HG02981 (cell line): ENCODE measurements at regions not wholly inside any gene's neighbourhood (a gene's known extent, or its start where the extent isn't known, plus 50 kb on each side); places are given as distances from the start of the nearest gene placed in this dataset.

ENCODE experiments used
- ATAC-seq: cut with Tn5 transposase; IDR thresholded peaks from one replicate; pipeline ENCODE4 v1.9.1; 2021; ENCODE audit warnings: mild to moderate bottlenecking, moderate library complexity; ENCODE audit not compliant: unreplicated experiment

DNA sequence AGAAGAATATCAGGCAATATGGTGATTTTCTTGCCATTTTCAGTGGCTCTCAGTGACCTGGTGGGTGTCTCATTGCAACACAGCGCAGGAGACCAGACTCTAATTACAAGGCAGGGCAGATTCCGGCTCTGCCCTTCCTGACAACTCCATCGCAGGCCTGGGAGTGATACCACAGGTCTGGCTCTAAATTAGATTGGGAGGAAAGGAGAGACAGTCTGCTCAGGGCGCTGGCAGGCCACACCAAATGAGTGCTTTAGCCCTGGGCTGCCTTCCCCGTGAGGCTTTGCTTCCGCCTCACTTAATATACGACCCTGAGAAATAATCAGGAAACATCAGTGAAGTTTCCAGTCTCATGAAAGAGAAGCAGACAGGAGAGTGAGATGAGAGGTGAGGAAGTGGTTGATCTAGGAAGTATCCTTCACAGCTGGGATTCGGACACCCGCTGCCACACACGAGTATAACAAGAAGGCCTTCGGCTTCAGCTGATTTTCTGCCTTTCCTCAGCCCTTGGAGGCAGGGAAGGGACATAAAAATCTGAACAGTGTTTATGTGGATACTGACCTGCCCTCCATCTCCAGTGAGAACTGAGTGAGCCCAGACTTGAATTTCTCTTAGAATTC, 73.7 kb upstream of the PROK2 start:
- ATAC-seq, result no peak

DNA sequence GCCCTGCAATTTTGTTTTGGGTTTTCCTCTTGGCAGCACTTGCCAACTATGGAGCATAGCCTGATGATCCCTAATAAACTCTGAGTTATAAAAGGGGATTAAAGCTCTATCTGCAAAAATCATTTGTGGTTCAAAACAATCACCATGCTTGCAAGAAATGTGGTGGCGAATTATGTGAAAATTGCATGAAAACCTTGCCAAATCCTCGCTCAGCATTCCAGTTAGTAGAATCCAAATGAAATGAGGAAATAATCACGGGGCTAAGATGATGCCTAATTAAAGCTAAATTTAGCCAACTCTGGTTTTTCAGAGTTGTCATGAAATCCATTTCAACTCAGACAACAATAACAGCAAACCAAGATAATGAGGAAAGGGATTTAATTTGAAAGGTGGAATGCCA, 73.0 kb upstream of the PROK2 start:
- ATAC-seq, result no peak

DNA sequence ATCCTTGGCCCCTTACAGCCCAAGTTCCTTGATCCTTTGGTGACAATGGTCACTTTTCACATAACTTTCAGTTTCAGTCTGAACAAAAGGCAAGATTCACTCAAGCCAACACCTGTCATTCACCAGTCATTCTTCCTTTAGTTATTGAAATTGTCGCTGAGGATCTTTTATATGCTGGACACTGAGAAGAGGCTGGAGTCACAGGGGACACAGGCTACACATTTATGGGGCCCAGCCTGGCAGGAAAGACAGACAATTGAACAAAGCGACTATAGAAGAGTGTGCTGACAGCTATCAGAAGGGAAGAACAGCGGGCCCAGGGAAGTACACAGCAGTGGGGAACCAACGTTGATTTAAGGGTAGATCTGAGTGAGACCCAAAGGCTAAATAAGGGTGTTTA, 69.8 kb upstream of the PROK2 start:
- ATAC-seq, result no peak

DNA sequence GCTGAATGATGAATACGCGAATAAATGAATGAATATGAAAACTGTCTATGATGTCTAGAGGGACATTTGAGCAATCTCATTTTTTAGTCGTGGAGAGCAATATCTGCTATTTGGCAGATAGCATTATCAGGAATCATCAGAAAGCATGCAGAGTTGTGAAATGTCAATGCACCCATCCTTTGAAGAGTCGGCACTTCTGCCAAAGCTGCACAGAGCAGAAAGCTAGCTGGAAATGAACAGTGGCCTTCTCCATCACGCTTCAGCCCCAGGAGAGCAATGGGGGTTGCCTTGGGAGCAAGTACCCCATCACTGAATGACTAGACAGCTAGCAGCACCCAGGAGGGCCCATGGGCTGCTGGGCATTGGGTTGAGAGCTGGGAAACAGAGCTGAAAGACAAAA, 69.1 kb upstream of the PROK2 start:
- ATAC-seq, result no peak

GRCh38 chr3:71851878-71852277, 66.9 kb upstream of the PROK2 start:
- ATAC-seq, result no peak

- ATAC-seq, result no peak
Measured at GRCh38 chr3:71850654-71851053, 65.7 kb upstream of the PROK2 start.

- ATAC-seq, result no peak
Measured at GRCh38 chr3:71849681-71850080, 64.7 kb upstream of the PROK2 start.

- no peak for ATAC-seq
Measured at GRCh38 chr3:71847794-71848193, 62.8 kb upstream of the PROK2 start.

GRCh38 chr3:71846185-71846584, 61.2 kb upstream of the PROK2 start:
- ATAC-seq, result no peak

DNA sequence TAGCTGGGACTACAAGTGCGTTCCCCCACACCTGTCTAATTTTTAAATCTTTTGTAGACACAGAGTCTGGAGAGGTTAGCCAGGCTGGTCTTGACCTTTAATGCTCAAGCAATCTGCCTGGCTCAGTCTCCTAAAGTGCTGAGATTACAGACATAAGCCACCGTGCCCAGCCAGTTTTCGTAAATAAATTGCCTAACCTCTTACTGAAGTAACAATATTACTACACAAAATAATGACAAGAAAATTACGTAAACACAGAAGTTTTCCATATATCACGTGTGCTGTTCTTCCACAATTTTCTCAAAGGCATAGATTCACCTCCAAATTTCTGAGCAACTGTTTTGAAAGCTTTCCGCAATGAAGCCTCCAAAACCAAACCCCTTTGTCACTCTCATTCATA, 58.1 kb upstream of the PROK2 start:
- no peak for ATAC-seq

DNA sequence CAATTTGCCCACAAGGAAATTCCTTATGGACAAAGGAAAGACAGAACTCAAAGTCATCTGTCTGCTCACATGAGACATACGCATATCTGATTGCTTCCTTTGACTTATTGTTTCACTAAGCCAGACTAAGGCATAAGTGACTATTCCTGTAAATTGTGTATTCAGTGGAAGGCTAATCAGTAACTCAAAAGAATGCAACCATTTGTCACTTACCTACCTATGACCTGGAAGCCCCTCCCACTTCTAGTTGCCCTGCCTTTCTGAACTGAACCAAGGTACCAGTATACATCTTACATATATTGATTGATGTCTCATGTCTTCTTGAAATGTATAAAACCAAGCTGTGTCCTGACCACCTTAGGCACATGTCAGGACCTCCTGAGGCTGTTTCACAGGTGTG, 53.5 kb upstream of the PROK2 start:
- no peak for ATAC-seq
